Brain pericyte (primary cell): ENCODE measurements at regions not wholly inside any gene's neighbourhood (a gene's known extent, or its start where the extent isn't known, plus 50 kb on each side); places are given as distances from the start of the nearest gene placed in this dataset.

ENCODE experiments used
- DNase-seq: peaks from one replicate; pipeline ENCODE4 v3.0.0-alpha.2; 2012; ENCODE audit warnings: low read depth, low spot score

- no peak for DNase-seq
These were observed 1339.7 kb upstream of the CDH6 start for GRCh38 chr5:29853711-29854220.

GRCh38 chr5:29852329-29852728 lies 1341.2 kb upstream of the CDH6 start:
- no peak for DNase-seq

GRCh38 chr5:29845206-29845605 lies 1348.3 kb upstream of the CDH6 start:
- DNase-seq, result no peak

- no peak for DNase-seq
These were observed 1360.1 kb upstream of the CDH6 start for GRCh38 chr5:29833394-29833793.

GRCh38 chr5:29822521-29822920 lies 1371.0 kb upstream of the CDH6 start:
- DNase-seq, result no peak

- DNase-seq, result no peak
These were observed 1381.4 kb upstream of the CDH6 start for GRCh38 chr5:29811914-29812679.

- DNase-seq, result no peak
These were observed 1387.7 kb upstream of the CDH6 start for GRCh38 chr5:29805804-29806203.

- no peak for DNase-seq
These were observed 1392.7 kb upstream of the CDH6 start for GRCh38 chr5:29800752-29801151.

- no peak for DNase-seq
These were observed 1397.5 kb upstream of the CDH6 start for GRCh38 chr5:29796013-29796412.

GRCh38 chr5:29795096-29795652 lies 1398.3 kb upstream of the CDH6 start:
- DNase-seq, result no peak

GRCh38 chr5:29794141-29794787 lies 1399.2 kb upstream of the CDH6 start:
- DNase-seq, result no peak

GRCh38 chr5:29790281-29790680 lies 1403.2 kb upstream of the CDH6 start:
- no peak for DNase-seq

- no peak for DNase-seq
These were observed 1413.1 kb upstream of the CDH6 start for GRCh38 chr5:29780401-29780800.

GRCh38 chr5:29779141-29779540 lies 1414.3 kb upstream of the CDH6 start:
- no peak for DNase-seq

- no peak for DNase-seq
These were observed 1416.1 kb upstream of the CDH6 start for GRCh38 chr5:29777373-29777772.

GRCh38 chr5:29770936-29771335 lies 1422.5 kb upstream of the CDH6 start:
- no peak for DNase-seq

- DNase-seq, result no peak
These were observed 1424.0 kb upstream of the CDH6 start for GRCh38 chr5:29769474-29769873.

- DNase-seq, result no peak
These were observed 1434.5 kb upstream of the CDH6 start for GRCh38 chr5:29758986-29759421.

GRCh38 chr5:29750453-29750852 lies 1443.0 kb upstream of the CDH6 start:
- DNase-seq, result no peak

GRCh38 chr5:29744618-29745017 lies 1448.9 kb upstream of the CDH6 start:
- DNase-seq, result no peak

- DNase-seq, result no peak
These were observed 1472.5 kb upstream of the CDH6 start for GRCh38 chr5:29720954-29721353.

GRCh38 chr5:29719171-29719570 lies 1474.3 kb upstream of the CDH6 start:
- DNase-seq, result no peak

- DNase-seq, result no peak
These were observed 1478.3 kb upstream of the CDH6 start for GRCh38 chr5:29715167-29715566.
